NCI-H1417 treated with DMSO at 0.1 percent for 48 hours (cell line): ENCODE measurements at regions not wholly inside any gene's neighbourhood (a gene's known extent, or its start where the extent isn't known, plus 50 kb on each side); places are given as distances from the start of the nearest gene placed in this dataset.
"Not testable (repeated sequence)": the region's sequence is repeated elsewhere in the genome, so short reads cannot be mapped to it uniquely, and the experiment has no call there.

Experiments
- DNase-seq: peaks from one replicate; lab custom pipeline; 2025; lab: John Stamatoyannopoulos, UW

- DNase-seq, result no peak
These were observed 508.6 kb downstream of the ADCYAP1 start for GRCh38 chr18:1413323-1413675.

- no peak for DNase-seq
These were observed 511.4 kb downstream of the ADCYAP1 start for GRCh38 chr18:1416074-1416473.

- no peak for DNase-seq
These were observed 516.8 kb downstream of the ADCYAP1 start for GRCh38 chr18:1421502-1421901.

- DNase-seq, result no peak
These were observed 518.0 kb downstream of the ADCYAP1 start for GRCh38 chr18:1422634-1423033.

- peak; percentile 41 for DNase-seq
These were observed 521.0 kb downstream of the ADCYAP1 start for GRCh38 chr18:1425679-1426078.

GRCh38 chr18:1435487-1435886, 530.8 kb downstream of the ADCYAP1 start:
- no peak for DNase-seq

- DNase-seq, result no peak
These were observed 531.5 kb downstream of the ADCYAP1 start for GRCh38 chr18:1436199-1436598.

- DNase-seq, result no peak
These were observed 533.8 kb downstream of the ADCYAP1 start for GRCh38 chr18:1438458-1438910.

GRCh38 chr18:1438967-1439366, 534.3 kb downstream of the ADCYAP1 start:
- DNase-seq, result no peak

GRCh38 chr18:1444062-1444461, 539.4 kb downstream of the ADCYAP1 start:
- not testable (repeated sequence) for DNase-seq

- DNase-seq, result no peak
These were observed 542.1 kb downstream of the ADCYAP1 start for GRCh38 chr18:1446765-1447164.

GRCh38 chr18:1452821-1453220, 548.1 kb downstream of the ADCYAP1 start:
- no peak for DNase-seq

GRCh38 chr18:1455605-1456004, 550.9 kb downstream of the ADCYAP1 start:
- no peak for DNase-seq

- no peak for DNase-seq
These were observed 553.9 kb downstream of the ADCYAP1 start for GRCh38 chr18:1458547-1458946.

GRCh38 chr18:1463981-1464380, 559.3 kb downstream of the ADCYAP1 start:
- DNase-seq, result no peak

GRCh38 chr18:1464444-1465217, 560.0 kb downstream of the ADCYAP1 start:
- DNase-seq, result no peak

GRCh38 chr18:1466035-1466434, 561.4 kb downstream of the ADCYAP1 start:
- no peak for DNase-seq

GRCh38 chr18:1467461-1467964, 562.8 kb downstream of the ADCYAP1 start:
- no peak for DNase-seq

GRCh38 chr18:1468550-1468949, 563.9 kb downstream of the ADCYAP1 start:
- no peak for DNase-seq

- DNase-seq, result no peak
These were observed 571.2 kb downstream of the ADCYAP1 start for GRCh38 chr18:1475867-1476266.

GRCh38 chr18:1480309-1480708, 575.6 kb downstream of the ADCYAP1 start:
- DNase-seq, result no peak

- no peak for DNase-seq
These were observed 576.9 kb downstream of the ADCYAP1 start for GRCh38 chr18:1481577-1481976.

GRCh38 chr18:1483385-1483784, 578.7 kb downstream of the ADCYAP1 start:
- no peak for DNase-seq

- DNase-seq, result no peak
These were observed 582.8 kb downstream of the ADCYAP1 start for GRCh38 chr18:1487457-1487856.
